GM19025 (cell line): ENCODE measurements at regions not wholly inside any gene's neighbourhood (a gene's known extent, or its start where the extent isn't known, plus 50 kb on each side); places are given as distances from the start of the nearest gene placed in this dataset.
A peak's percentile ranks its signal among the peaks of the same experiment; 100 is the strongest.
"Not testable (repeated sequence)": the region's sequence is repeated elsewhere in the genome, so short reads cannot be mapped to it uniquely, and the experiment has no call there.

Source experiments
- ATAC-seq: cut with Tn5 transposase; IDR thresholded peaks from one replicate; pipeline ENCODE4 v1.9.1; 2021; ENCODE audit warnings: mild to moderate bottlenecking, low read depth, moderate library complexity; ENCODE audit not compliant: unreplicated experiment

DNA sequence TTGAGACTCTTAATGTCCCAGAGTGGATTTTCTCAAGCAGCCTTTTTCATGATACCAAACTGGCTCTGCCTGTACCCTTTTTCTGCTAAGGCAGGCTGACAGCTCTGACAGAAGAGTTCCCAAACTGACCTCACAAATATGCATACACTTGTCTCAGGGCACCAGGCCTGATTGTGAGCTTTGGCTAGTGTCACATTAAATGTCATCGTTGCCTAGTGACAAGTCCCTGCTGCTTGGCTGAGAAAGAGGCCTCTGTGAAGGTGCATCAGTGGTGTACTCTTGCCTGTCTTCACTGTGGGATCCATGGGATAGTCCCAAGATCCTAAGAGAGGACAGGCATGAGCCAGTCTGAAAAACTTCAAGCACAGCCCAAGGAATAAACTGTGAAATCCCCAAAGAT is 68.8 kb downstream of the RBMY1J start:
- not testable (repeated sequence) for ATAC-seq

GRCh38 chrY:22477846-22478245 is 74.6 kb downstream of the RBMY1J start:
- not testable (repeated sequence) for ATAC-seq

DNA sequence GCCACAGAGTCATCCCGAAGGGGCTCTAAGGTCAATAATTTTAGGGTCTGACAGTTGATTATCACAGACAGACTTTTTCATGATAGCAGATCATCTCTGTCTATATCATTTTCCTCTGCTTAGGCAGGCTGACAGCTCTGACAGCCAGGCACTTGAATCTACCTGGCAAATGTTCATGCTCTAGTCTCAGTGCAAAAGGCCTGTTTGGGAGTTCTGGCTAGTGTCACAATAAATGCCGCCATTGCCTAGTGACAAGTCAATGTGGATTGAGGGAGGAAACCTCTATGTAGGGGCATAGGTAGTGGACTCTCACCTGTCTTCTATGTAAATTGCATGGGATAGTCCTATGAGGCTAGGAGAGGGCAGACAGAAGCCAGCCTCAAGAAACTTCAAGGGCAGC is 81.3 kb downstream of the RBMY1J start:
- not testable (repeated sequence) for ATAC-seq

GRCh38 chrY:22488688-22489087 is 85.5 kb downstream of the RBMY1J start:
- ATAC-seq, result not testable (repeated sequence)

DNA sequence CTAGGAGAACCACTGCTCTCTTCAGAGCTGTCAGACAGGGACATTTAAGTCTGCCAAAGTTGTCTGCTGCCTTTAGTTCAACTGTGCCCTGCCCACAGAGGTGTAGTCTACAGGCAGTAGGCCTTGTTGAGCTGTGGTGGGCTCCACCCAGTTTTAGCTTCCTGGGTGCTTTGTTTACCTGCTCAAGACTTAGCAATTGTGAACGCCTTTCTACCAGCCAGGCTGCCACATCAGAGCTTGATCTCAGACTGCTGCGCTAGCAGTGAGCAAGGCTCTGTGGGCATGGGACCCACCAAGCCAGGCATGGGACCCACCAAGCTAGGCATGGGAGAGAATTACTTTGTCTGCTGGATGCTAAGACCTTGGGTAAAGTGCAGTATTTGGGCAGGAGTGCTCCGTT is 96.5 kb downstream of the RBMY1J start:
- ATAC-seq, result not testable (repeated sequence)

GRCh38 chrY:22513719-22514118 is 110.5 kb downstream of the RBMY1J start:
- not testable (repeated sequence) for ATAC-seq

DNA sequence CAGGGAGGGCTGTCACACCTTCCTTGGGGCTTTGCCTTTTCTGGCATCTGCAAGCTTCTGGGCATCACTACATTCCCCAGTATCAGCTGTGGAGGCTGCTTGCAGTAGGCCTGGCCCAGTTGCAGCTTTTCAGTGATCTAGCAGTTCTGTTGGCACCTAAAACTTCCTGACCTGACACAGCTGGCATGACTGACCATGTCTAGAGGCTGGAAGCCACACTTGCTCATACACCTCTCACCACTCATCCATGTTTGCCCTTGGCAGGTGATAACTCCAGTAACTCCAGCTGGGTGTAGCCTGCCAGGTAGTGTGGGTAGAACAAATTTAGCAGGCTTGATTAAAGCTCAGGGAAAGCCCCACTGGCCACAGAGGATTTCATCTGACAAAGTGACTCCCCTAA is 122.6 kb downstream of the RBMY1J start:
- not testable (repeated sequence) for ATAC-seq

GRCh38 chrY:22572975-22573374 is 169.8 kb downstream of the RBMY1J start:
- not testable (repeated sequence) for ATAC-seq

DNA sequence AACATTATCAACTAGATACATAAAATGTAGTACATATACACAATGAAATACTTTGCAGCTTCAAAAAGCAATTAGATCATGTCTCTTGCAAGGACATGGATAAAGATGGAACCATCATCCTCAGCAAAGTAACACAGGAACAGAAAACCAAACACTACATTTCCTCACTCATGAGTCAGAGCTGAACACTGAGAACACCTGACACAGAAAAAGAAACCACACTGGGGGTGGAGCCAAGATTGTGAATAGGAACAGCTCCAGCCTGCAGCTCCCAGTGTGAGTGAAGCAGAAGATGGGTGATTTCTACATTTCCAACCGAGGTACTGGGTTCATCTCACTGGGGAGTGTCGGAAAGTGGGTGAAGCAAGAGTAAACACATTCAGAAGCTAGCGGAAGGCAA is 195.6 kb downstream of the RBMY1J start:
- peak; percentile 91 for ATAC-seq

DNA sequence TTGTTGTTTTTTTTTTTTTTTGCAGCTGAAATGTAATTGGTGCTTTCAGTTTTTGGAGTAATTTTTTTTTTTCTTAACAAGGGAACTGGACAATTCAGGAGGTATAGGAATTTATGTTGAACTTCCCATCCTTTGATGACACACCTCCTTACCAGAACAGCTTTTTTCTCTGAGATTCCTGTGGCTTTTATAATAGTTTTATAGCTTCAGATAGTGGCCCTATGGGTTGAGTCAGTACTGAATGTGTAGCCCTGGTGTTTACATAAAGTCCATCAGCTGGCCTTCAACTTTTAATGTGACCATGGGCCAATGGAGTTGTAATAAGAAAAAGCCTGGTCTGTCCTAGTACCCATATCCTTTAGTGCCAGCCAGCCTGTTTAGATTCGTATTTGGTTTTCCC is 201.8 kb downstream of the RBMY1J start:
- not testable (repeated sequence) for ATAC-seq

GRCh38 chrY:22605658-22606057 is 202.4 kb downstream of the RBMY1J start:
- ATAC-seq, result not testable (repeated sequence)

GRCh38 chrY:22606889-22607288 is 203.7 kb downstream of the RBMY1J start:
- ATAC-seq, result not testable (repeated sequence)

GRCh38 chrY:22612772-22613171 is 209.6 kb downstream of the RBMY1J start:
- ATAC-seq, result not testable (repeated sequence)
